GM21367 (cell line): ENCODE measurements at regions not wholly inside any gene's neighbourhood (a gene's known extent, or its start where the extent isn't known, plus 50 kb on each side); places are given as distances from the start of the nearest gene placed in this dataset.

Experiments
- ATAC-seq: cut with Tn5 transposase; IDR thresholded peaks from one replicate; pipeline ENCODE4 v1.9.1; 2021; ENCODE audit not compliant: unreplicated experiment

GRCh38 chr1:163257763-163258162 is 55.0 kb upstream of the RGS5 start:
- no peak for ATAC-seq

GRCh38 chr1:163258181-163258580 is 55.5 kb upstream of the RGS5 start:
- ATAC-seq, result no peak

GRCh38 chr1:163263818-163264655 is 57.7 kb upstream of the NUF2 start:
- ATAC-seq, result peak; percentile 50

- no peak for ATAC-seq
Observed at GRCh38 chr1:163265547-163265946, 56.2 kb upstream of the NUF2 start.

GRCh38 chr1:163267962-163268361 is 53.8 kb upstream of the NUF2 start:
- ATAC-seq, result no peak

GRCh38 chr1:163271535-163271934 is 50.2 kb upstream of the NUF2 start:
- ATAC-seq, result no peak
